Omental fat pad (tissue), 3 donors: ENCODE measurements at regions not wholly inside any gene's neighbourhood (a gene's known extent, or its start where the extent isn't known, plus 50 kb on each side); places are given as distances from the start of the nearest gene placed in this dataset.
"Not testable (repeated sequence)": the region's sequence is repeated elsewhere in the genome, so short reads cannot be mapped to it uniquely, and the experiment has no call there.

Experiments used
- ATAC-seq: fragments of 150-250 bp; one replicate; pipeline ENCODE4 v1.9.1; 2016; ENCODE audit warnings: mild to moderate bottlenecking, moderate library complexity; ENCODE audit not compliant: low FRiP score
- DNase-seq: peaks from one replicate; pipeline ENCODE4 v3.0.0-alpha.2; 2019; ENCODE audit warnings: low spot score
- TF ChIP-seq, protein P1 (sequence below), 3 donors: fragments of 450-650 bp; IDR thresholded peaks; one replicate each; pipeline ENCODE4 v1.5.1; 2016 to 2017; ENCODE audit warnings: antibody characterized with exemption in 3 of 3, mild to moderate bottlenecking in 3 of 3, moderate library complexity in 2 of 3

DNA sequence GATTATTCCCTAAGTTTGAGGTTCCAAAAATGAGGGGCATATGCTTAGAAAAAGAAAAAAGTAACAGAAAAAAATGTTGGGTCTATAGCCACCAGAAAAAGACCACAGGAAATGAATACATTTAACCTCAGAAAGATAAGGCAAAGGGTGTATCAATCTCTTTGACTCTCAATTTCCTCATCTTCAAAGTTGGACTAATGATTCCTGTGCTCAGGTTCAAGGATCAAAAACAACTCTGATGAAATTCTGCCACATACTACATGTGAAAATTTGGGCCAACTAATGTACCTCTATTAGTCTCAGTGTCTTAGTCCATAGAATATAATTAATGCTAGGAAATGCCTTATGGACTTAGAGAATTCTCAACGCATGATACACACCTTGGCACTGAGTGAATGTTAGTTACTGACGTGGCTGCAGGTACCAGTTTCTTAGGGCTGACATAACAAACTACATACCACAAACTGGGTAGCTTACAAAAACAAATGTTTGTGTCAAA lies 257.7 kb downstream of the ANKRD50 start:
- DNase-seq: no peak
- TF ChIP-seq, protein P1, sequence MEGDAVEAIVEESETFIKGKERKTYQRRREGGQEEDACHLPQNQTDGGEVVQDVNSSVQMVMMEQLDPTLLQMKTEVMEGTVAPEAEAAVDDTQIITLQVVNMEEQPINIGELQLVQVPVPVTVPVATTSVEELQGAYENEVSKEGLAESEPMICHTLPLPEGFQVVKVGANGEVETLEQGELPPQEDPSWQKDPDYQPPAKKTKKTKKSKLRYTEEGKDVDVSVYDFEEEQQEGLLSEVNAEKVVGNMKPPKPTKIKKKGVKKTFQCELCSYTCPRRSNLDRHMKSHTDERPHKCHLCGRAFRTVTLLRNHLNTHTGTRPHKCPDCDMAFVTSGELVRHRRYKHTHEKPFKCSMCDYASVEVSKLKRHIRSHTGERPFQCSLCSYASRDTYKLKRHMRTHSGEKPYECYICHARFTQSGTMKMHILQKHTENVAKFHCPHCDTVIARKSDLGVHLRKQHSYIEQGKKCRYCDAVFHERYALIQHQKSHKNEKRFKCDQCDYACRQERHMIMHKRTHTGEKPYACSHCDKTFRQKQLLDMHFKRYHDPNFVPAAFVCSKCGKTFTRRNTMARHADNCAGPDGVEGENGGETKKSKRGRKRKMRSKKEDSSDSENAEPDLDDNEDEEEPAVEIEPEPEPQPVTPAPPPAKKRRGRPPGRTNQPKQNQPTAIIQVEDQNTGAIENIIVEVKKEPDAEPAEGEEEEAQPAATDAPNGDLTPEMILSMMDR (IDR thresholded peaks at IDR 0.05): no peak
- ATAC-seq: no peak

DNA sequence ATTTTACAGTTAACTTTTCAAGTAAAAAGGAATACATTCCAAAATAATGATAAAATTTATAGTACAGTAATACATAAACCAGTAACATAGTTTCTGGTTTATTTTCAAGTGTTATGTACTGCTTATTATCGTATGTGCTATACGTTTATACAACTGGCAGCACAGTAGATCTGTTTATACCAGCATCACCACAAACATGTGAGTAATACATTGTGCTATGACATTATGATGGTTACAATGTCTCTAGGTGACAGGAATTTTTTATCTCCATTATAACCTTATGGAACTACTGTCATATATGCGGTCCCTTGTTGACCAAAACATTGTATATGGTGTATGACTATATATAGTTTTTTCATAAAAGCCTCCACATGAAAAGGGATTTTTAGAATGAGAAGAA lies 256.9 kb downstream of the ANKRD50 start:
- TF ChIP-seq, protein P1 (IDR thresholded peaks at IDR 0.05): no peak
- no peak for DNase-seq
- no peak for ATAC-seq

DNA sequence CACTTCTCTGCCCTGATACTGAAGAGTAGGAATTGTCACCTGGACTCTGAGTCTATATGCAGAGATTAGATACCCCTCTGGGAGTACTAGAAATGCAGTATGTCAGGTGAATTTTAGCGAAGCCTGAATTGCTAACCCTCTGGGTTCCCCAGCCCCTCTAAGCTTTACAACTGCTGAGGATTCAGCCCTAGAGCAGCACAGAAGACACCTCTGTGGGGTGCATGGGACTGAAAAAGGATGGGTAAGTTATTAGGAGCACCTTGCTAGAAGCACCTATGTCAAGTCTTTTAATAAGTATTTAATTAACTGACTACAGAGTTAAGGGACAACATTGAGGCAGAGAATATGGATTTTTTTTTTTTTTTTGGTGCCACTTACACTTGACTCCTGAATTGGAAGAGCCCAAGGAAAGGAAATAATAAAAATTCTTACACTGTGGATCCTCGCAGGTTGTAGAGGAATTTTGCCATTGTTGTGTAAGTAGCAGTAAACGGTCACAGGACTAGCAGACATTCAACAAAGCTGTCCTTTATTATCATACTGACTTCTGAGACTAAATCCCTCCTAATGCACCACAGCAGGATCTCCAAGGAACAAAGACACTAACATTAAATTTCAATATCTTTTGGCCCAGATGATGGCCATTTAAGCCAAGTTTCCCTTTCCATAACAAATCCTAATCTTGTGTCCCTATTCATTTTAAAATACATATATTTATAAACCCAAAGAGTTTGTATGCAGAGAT lies 253.2 kb downstream of the ANKRD50 start:
- DNase-seq: no peak
- ATAC-seq: no peak
- TF ChIP-seq, protein P1 (IDR thresholded peaks at IDR 0.05): no peak

DNA sequence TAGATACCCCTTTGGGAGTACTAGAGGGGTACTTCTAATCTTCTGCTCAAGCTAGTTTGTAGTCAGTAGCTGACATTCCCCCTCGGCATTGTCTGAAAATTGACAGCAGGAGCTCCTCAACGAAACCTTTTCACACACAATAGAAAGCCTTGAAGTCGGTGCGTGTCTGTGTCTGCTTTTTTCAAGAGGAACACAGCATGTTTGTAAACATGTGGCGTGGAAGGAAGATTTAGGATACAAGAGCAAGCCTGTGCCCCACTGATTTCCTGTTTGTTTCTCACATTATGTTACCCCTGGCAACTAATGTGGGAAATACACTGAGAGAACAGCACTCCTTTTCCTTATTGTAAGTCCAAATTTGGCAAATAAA lies 252.6 kb downstream of the ANKRD50 start:
- TF ChIP-seq, protein P1 (IDR thresholded peaks at IDR 0.05): no peak
- ATAC-seq (no peak), DNase-seq (no peak)

DNA sequence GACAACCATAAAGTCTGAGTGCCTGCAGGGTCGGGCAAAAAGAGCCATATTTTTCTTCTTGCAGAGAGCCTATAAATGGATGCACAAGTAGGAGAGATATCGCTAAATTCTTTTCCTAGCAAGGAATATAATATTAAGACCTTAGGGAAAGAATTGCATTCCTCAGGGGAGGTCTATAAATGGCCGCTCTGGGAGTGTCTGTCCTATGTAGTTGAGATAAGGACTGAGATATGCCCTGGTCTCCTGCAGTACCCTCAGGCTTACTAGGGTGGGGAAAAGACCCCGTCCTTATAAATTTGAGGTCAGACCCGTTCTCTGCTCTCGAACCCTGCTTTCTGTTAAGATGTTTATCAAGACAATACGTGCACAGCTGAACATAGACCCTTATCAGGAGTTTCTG lies 250.9 kb downstream of the ANKRD50 start:
- DNase-seq, ATAC-seq: not testable (repeated sequence)

DNA sequence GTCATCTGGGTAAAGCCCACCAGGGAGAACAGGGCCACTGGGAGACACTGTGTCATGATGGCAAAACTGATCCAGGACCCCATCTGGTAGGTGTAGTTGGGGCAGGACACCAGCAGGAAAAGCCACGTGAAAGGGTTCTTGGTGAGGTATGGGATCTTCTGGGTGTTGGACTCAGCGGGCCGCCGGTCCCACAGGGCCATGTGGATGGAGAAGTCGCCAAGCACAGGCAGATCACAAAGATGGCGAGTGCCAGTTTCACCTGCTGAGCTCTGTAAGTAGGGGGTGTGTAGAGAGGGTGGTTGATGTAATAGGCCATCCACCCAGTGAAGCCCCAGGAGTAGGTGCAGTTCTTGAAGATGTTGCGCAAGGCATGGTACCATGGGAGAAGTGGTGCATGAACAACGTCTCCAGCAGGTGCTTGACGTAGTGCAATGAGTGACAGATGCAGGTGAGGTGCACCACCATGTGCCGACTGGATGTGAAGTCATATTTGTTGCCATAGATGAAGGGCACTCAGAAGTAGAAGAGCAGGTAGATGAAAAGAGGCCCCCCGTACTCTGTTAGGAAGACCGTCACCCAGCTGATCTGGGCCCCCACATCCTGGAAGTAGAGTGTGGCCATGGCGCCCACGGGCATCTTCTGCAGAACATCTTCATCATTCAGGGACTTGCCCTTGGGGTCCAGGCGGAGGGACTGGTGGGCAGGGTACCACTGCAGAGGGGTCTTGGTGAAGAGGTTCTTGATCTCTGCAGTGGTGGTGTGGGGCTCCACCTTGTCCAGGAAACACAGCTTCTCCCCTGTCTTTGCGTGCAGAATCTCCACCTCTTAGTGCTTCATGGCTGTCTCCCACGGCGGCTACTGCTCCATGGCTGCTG lies 249.3 kb downstream of the ANKRD50 start:
- no peak for ATAC-seq
- TF ChIP-seq, protein P1 (IDR thresholded peaks at IDR 0.05): no peak
- DNase-seq: no peak

DNA sequence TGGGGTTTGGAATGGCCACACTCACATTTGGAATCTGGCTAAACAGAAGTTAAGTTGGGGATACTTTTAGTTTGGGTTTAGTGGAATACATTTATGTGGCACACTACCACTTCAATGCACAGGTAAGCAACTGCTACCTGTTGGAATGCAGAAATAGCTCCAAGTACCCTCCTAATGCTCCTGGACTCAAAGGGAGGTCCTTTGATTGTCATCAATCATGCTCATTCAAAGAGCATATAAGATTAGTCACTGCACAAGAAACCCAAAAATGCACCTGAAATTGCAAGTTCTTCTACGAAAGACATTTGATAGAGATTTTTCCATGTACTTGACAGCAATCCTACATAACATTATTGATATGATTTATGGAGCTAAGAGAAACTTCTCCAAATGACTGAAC lies 247.7 kb downstream of the ANKRD50 start:
- ATAC-seq (no peak), DNase-seq (no peak)
- TF ChIP-seq, protein P1 (IDR thresholded peaks at IDR 0.05): no peak
